Lower leg skin (tissue), 4 donors: ENCODE measurements at regions not wholly inside any gene's neighbourhood (a gene's known extent, or its start where the extent isn't known, plus 50 kb on each side); places are given as distances from the start of the nearest gene placed in this dataset.

Source experiments
- DNase-seq, 2 donors: peaks; one replicate each; pipeline ENCODE4 v3.0.0-alpha.2; 2019; ENCODE audit warnings: low spot score in 2 of 2
- H3K4me3 ChIP-seq: fragments of 200-600 bp; sonication (generic); 2 replicates; pipeline ENCODE4 v1.5.1; 2017; ENCODE audit warnings: mild to moderate bottlenecking, low read depth; ENCODE audit not compliant: poor library complexity, severe bottlenecking
- CTCF ChIP-seq, 3 donors: fragments of 450-650 bp; IDR thresholded peaks; one replicate each; pipeline ENCODE4 v1.5.1; 2016; ENCODE audit warnings: antibody characterized with exemption in 3 of 3, mild to moderate bottlenecking in 3 of 3, moderate library complexity in 2 of 3
- POLR2A ChIP-seq, 2 donors: fragments of 450-650 bp; IDR thresholded peaks; one replicate each; pipeline ENCODE4 v1.6.1; 2016 to 2017; ENCODE audit warnings: antibody characterized with exemption in 2 of 2, mild to moderate bottlenecking in 1 of 2, moderate library complexity in 1 of 2
- WGBS, 2 donors: methylation state at CpG; one replicate each; pipeline ENCODE4 v1.1.5; 2018; 5-methylcytosine and 5-hydroxymethylcytosine counted together
- intact Hi-C: fragments of 100-400 bp; cut with DNase I; formaldehyde crosslinking; loops from one replicate; pipeline ENCODE4 v1.15.0; 2023; ENCODE audit warnings: low total_unique reads

GRCh38 chr10:24128066-24128730 is 80.7 kb upstream of the KIAA1217 start:
- TF ChIP-seq POLR2A (IDR thresholded peaks at IDR 0.05), result no peak
- TF ChIP-seq CTCF (IDR thresholded peaks at IDR 0.05), result no peak
- intact Hi-C loops, result no loop called here
- WGBS, 2 donors, result 54 to 60% methylated on average over 9 of the region's 9 CpGs
- no peak for DNase-seq
- H3K4me3 ChIP-seq, result no peak overlapping the region

GRCh38 chr10:24132741-24133140 is 76.2 kb upstream of the KIAA1217 start:
- intact Hi-C loops, result no loop called here
- TF ChIP-seq POLR2A (IDR thresholded peaks at IDR 0.05) (no peak), CTCF (IDR thresholded peaks at IDR 0.05) (no peak)
- no peak overlapping the region for H3K4me3 ChIP-seq
- WGBS, 2 donors, result 92 to 94% methylated on average over 3 of the region's 3 CpGs
- DNase-seq, result no peak

GRCh38 chr10:24133835-24134234 is 75.1 kb upstream of the KIAA1217 start:
- TF ChIP-seq POLR2A (IDR thresholded peaks at IDR 0.05), result no peak
- TF ChIP-seq CTCF (IDR thresholded peaks at IDR 0.05), result no peak
- intact Hi-C loops, result no loop called here
- no peak overlapping the region for H3K4me3 ChIP-seq
- WGBS, 2 donors, result 28 to 41% methylated on average over 1 of the region's 1 CpG
- DNase-seq, result no peak

GRCh38 chr10:24136070-24136469 is 72.9 kb upstream of the KIAA1217 start:
- DNase-seq, result no peak
- intact Hi-C loops, result no loop called here
- no peak overlapping the region for H3K4me3 ChIP-seq
- TF ChIP-seq CTCF (IDR thresholded peaks at IDR 0.05), result no peak
- TF ChIP-seq POLR2A (IDR thresholded peaks at IDR 0.05), result no peak
- 52 to 59% methylated on average over 4 of the region's 4 CpGs for WGBS, 2 donors

- DNase-seq, result no peak
- H3K4me3 ChIP-seq, result no peak overlapping the region
- WGBS, 2 donors, result 82 to 91% methylated on average over 6 of the region's 6 CpGs
- intact Hi-C loops, result no loop called here
- TF ChIP-seq POLR2A (IDR thresholded peaks at IDR 0.05) (no peak), CTCF (IDR thresholded peaks at IDR 0.05) (no peak)
Measured at GRCh38 chr10:24147321-24147720, 61.6 kb upstream of the KIAA1217 start.

- intact Hi-C loops, result no loop called here
- TF ChIP-seq CTCF (IDR thresholded peaks at IDR 0.05) (no peak), POLR2A (IDR thresholded peaks at IDR 0.05) (no peak)
- WGBS, 2 donors, result 90 to 97% methylated on average over 2 of the region's 2 CpGs
- DNase-seq, result no peak
- H3K4me3 ChIP-seq, result no peak overlapping the region
Measured at GRCh38 chr10:24149640-24150039, 59.3 kb upstream of the KIAA1217 start.
